Right atrium auricular region (tissue), 2 donors: ENCODE measurements at regions not wholly inside any gene's neighbourhood (a gene's known extent, or its start where the extent isn't known, plus 50 kb on each side); places are given as distances from the start of the nearest gene placed in this dataset.

ENCODE experiments used
- DNase-seq: peaks from one replicate; pipeline ENCODE4 v3.0.0-alpha.2; 2019; ENCODE audit warnings: low spot score
- H3K27ac ChIP-seq, 2 donors: fragments of 200-600 bp; sonication (generic); 1 replicate in 1 of 2; 2 replicates in 1 of 2; pipeline ENCODE4 v1.5.1; 2016 to 2019
- H3K27me3 ChIP-seq, 2 donors: fragments of 200-600 bp; sonication (generic); one replicate each; pipeline versions ENCODE4 v1.5.1 to v1.6.0; 2017 to 2019
- H3K36me3 ChIP-seq: fragments of 200-600 bp; sonication (generic); one replicate; pipeline ENCODE4 v1.5.1; 2016
- H3K4me1 ChIP-seq, 2 donors: fragments of 200-600 bp; sonication (generic); one replicate each; pipeline versions ENCODE4 v1.5.1 to v1.6.0; 2017 to 2019
- H3K4me3 ChIP-seq, 2 donors: fragments of 200-600 bp; sonication (generic); 1 replicate in 1 of 2; 2 replicates in 1 of 2; pipeline ENCODE4 v1.5.1; 2017 to 2019; ENCODE audit warnings: mild to moderate bottlenecking in 1 of 2, moderate library complexity in 1 of 2
- H3K9me3 ChIP-seq, 2 donors: fragments of 200-600 bp; sonication (generic); one replicate each; pipeline ENCODE4 v1.5.1; 2019
- CTCF ChIP-seq, 2 donors: fragments of 200-600 bp; sonication (generic); IDR thresholded peaks; one replicate each; pipeline ENCODE4 v1.5.1; 2019; ENCODE audit warnings: antibody characterized with exemption in 2 of 2

- no peak overlapping the region for H3K27ac ChIP-seq
- no peaks in the 10 kb centered on the region for H3K9me3 ChIP-seq
- no peaks in the 10 kb centered on the region for H3K36me3 ChIP-seq
- H3K4me1 ChIP-seq: no peaks in the 10 kb centered on the region
- DNase-seq: no peak
- no peak for TF ChIP-seq CTCF (IDR thresholded peaks at IDR 0.05)
- H3K4me3 ChIP-seq: no peak overlapping the region
- no peaks in the 10 kb centered on the region for H3K27me3 ChIP-seq
These were observed 57.1 kb upstream of the CEP162 start for GRCh38 chr6:84284428-84285049.

GRCh38 chr6:84282550-84282949 lies 55.1 kb upstream of the CEP162 start:
- Histone ChIP-seq H3K36me3 (no peaks in the 10 kb centered on the region), H3K4me3 (no peak overlapping the region), H3K4me1 (no peaks in the 10 kb centered on the region), H3K27me3 (no peaks in the 10 kb centered on the region), H3K27ac (no peak overlapping the region), H3K9me3 (no peaks in the 10 kb centered on the region)
- no peak for DNase-seq
- no peak for TF ChIP-seq CTCF (IDR thresholded peaks at IDR 0.05)

- Histone ChIP-seq H3K4me1 (no peaks in the 10 kb centered on the region), H3K4me3 (no peak overlapping the region), H3K36me3 (no peaks in the 10 kb centered on the region), H3K27ac (no peak overlapping the region), H3K9me3 (no peaks in the 10 kb centered on the region), H3K27me3 (no peaks in the 10 kb centered on the region)
- no peak for DNase-seq
- TF ChIP-seq CTCF (IDR thresholded peaks at IDR 0.05): no peak
These were observed 53.2 kb upstream of the CEP162 start for GRCh38 chr6:84280639-84281038.

- no peak for DNase-seq
- Histone ChIP-seq H3K9me3 (no peaks in the 10 kb centered on the region), H3K27ac (no peak overlapping the region), H3K27me3 (no peaks in the 10 kb centered on the region), H3K36me3 (no peaks in the 10 kb centered on the region), H3K4me3 (no peak overlapping the region), H3K4me1 (no peaks in the 10 kb centered on the region)
- no peak for TF ChIP-seq CTCF (IDR thresholded peaks at IDR 0.05)
These were observed 52.6 kb upstream of the CEP162 start for GRCh38 chr6:84280030-84280429.

GRCh38 chr6:84278321-84278998 lies 51.0 kb upstream of the CEP162 start:
- H3K9me3 ChIP-seq: no peaks in the 10 kb centered on the region
- TF ChIP-seq CTCF (IDR thresholded peaks at IDR 0.05): no peak
- H3K36me3 ChIP-seq: no peaks in the 10 kb centered on the region
- no peak overlapping the region for H3K4me3 ChIP-seq
- H3K27ac ChIP-seq: no peak overlapping the region
- no peaks in the 10 kb centered on the region for H3K4me1 ChIP-seq
- DNase-seq: no peak
- no peaks in the 10 kb centered on the region for H3K27me3 ChIP-seq
